Stimulated activated CD8-positive, alpha-beta memory T cell treated with anti-CD3 and anti-CD28 coated beads, Interleukin-12 subunit alpha, Interleukin-12 subunit beta, amount 100 ng/mL, for 24 hours (primary cell): ENCODE measurements at regions not wholly inside any gene's neighbourhood (a gene's known extent, or its start where the extent isn't known, plus 50 kb on each side); places are given as distances from the start of the nearest gene placed in this dataset.
"Not testable (repeated sequence)": the region's sequence is repeated elsewhere in the genome, so short reads cannot be mapped to it uniquely, and the experiment has no call there.

Experiments
- DNase-seq: peaks from one replicate; pipeline ENCODE4 v3.0.0-alpha.2; 2020; ENCODE audit errors: extremely low read depth

GRCh38 chr9:21695443-21695842 is 107.0 kb upstream of the MTAP start:
- DNase-seq = no peak

DNA sequence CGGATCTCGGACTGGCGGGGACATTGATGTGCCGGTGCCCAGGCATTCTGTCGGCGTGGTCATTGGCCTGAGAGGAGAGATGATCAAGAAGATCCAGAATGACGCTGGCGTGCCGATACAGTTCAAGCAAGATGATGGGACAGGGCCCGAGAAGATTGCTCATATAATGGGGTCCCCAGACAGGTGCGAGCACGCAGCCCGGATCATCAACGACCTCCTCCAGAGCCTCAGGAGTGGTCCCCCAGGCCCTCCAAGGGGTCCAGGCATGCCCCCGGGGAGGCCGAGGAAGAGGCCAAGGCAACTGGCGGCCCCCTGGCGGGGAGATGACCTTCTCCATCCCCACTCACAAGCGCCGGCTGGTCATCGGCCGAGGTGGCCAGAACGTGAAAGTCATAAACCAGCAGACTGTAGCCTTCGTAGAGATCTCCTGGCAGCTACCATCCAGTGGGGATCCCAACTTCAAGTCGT is 106.5 kb upstream of the MTAP start:
- no peak for DNase-seq

DNA sequence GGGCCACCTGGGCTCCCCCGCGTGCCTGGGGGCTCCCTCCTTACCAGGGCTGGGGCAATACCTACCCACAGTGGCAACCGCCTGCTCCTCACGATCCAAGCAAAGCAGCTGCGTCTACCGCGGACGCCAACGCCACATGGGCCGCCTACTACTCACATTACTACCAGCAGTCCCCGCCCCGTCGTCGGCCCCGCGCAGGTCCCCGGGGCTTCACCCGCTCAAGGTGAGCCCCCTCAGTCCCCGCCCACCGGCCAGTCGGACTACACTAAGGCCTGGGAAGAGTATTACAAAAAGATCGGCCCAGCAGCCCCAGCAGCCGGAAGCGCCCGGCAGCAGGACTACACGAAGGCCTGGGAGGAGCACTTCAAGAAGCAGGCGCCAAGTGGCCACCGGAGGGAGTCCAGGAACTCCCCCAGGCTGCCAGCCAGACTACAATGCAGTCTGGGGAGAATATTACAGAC is 106.0 kb upstream of the MTAP start:
- no peak for DNase-seq

DNA sequence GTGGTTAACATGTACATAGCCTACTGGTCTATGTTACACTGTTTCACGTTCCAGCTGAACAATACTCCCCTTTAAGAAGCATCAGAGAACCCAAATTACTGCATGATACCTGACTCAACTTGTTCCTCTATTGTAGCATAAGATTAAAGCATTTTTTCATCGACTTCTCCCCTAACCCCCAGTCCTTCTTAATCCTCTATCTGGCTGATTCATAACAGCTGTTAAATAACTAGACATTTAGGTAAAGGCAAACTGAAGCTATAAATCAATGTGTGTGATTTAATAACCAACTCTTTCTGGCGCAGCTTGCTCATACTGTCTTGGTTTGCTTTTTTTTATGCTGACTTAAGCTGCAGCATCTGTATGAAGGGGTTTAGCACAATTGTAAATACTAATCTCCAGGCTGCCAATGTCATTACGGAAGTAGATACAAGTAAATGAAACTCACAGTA is 94.2 kb upstream of the MTAP start:
- DNase-seq = no peak

GRCh38 chr9:21708856-21709255 is 93.6 kb upstream of the MTAP start:
- DNase-seq = no peak

GRCh38 chr9:21709464-21710058 is 92.9 kb upstream of the MTAP start:
- peak; percentile 23 for DNase-seq

GRCh38 chr9:21710548-21711191 is 91.8 kb upstream of the MTAP start:
- DNase-seq = no peak

- DNase-seq = no peak
These were observed 90.9 kb upstream of the MTAP start for GRCh38 chr9:21711504-21711903.

GRCh38 chr9:21715408-21715807 is 87.0 kb upstream of the MTAP start:
- no peak for DNase-seq

DNA sequence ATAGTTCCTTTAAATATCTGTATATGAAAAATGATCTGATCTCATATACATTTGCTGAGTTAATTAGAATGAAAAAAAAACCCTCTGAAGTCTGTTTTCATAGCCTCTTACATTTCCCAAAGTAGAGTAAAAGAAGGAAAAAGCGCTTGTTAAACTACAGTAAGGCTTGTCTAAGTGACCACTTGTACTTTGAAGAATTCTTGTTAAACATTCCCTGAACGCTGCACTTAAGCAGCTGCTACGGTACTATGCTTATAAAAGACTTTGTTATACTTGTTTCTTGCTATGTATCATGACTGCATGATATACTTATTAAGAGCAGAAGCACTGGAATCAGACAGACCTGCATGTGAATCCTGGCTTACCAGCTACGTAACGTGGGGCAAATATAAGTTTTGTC is 81.7 kb upstream of the MTAP start:
- DNase-seq = no peak

- DNase-seq = not testable (repeated sequence)
These were observed 75.0 kb upstream of the MTAP start for GRCh38 chr9:21727411-21727810.

- no peak for DNase-seq
These were observed 73.7 kb upstream of the MTAP start for GRCh38 chr9:21728781-21729180.

- no peak for DNase-seq
These were observed 72.8 kb upstream of the MTAP start for GRCh38 chr9:21729648-21730047.

DNA sequence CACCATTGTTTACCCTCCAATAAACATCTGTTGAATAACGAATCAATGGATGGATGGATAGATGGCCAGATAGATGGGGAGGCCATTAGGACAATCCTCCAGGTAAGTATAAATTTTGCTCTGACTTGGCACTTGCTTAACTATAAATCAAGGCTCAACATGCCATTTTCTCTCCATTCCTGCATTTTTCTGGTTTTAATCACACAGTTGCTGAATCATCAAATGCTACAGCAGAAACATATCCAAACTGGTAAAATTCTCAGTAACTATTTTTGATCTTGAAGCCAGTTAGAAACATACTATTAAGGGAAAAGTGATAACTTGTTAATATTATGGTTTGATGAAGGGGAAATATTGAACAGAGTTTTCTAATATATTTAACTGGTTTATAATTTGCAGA is 71.5 kb upstream of the MTAP start:
- no peak for DNase-seq

GRCh38 chr9:21741151-21741550 is 61.3 kb upstream of the MTAP start:
- no peak for DNase-seq

GRCh38 chr9:21744320-21744719 is 58.1 kb upstream of the MTAP start:
- no peak for DNase-seq

GRCh38 chr9:21744841-21745240 is 57.6 kb upstream of the MTAP start:
- DNase-seq = no peak

DNA sequence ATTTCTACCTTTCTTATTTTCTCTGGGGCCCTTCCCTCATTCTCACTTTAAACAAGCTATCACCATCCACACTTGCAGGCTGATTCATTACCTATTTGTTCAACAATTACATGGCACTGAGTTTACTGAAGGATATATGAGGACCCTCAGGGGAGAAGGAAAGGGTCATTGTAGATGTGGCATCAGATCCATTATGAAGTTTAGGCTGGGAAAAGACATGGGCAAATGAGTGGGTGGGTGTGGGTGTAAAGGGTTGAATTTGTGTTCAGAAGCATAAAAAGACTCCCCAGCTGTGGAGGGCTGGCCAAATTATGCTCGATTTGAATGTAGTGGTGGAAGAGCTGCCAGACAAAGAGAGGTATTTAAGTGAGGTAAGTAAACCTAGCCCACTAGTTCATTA is 55.9 kb upstream of the MTAP start:
- DNase-seq = no peak

DNA sequence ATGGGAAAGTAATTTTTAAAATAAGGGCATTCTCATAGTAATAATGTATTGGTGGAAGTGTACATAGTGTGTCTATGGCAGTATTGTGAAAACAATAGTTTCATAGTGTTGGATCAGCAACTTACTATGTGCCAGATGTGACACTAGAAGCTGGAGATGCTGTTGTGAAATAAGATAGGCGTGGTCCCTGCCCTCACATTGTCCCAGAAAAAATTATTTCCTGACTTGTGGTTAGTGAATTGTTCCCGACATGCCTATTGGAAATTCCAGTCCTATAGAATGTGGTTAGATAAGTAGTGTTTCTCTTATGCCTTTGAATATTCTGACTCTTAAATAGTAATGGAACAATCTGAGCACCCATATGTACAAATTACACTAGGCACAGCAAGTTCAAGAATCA is 55.3 kb upstream of the MTAP start:
- DNase-seq = no peak

DNA sequence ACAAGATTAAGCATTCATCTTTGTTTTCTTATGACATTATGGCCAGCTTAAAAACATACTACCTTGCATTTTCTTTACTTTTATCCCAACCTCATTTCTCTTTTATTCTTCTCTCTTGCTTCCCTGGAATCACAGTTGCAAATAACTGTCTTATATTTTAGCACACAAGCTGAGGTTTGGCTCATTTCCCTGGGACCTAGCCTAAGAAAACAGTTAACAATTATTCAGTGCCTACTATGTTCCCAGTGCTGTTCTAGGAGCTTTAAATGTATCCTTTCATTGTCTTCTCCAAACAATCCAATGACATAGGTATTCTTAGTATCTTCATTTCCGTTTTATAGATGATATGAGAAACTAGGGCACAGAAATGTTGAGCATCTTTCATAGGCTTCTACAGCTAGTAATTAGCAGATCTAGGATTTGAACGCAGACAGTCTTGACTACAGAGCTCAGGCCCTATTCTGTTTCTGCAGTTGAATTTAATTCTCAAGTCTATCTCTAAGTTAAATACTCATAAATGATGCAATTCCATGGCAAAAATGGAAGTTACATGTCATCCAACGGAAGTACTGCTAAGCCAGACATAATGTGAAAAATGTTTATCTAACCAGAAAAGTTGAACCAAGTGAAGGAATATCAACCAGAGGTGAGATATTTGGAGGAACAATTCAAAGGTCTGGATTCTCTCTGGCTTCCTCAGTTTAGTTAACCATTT is 52.3 kb upstream of the MTAP start:
- DNase-seq = no peak

DNA sequence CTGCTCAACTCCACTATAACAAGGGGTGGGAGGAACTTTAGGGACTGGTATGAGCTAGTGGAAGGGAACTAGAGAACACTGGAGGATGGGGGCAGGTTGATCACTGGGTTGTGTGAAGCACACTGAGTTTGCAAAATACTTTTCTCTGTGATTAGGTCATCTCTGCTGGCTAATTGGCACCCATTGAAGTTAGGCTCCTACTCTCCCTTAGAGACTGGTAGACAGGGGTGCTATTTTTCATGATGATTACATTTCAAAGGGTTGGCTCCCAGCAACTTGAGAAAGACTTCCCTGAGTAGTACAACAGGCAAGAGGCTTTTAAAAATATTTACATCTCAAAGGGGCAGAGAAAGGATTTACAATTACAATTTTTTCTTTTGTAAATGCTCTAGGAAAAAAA is 50.4 kb upstream of the MTAP start:
- no peak for DNase-seq
